Panc1 (cell line): ENCODE measurements at regions not wholly inside any gene's neighbourhood (a gene's known extent, or its start where the extent isn't known, plus 50 kb on each side); places are given as distances from the start of the nearest gene placed in this dataset.

ENCODE experiments used
- ATAC-seq: fragments of 200-7000 bp; cut with Tn5 transposase; 2 replicates; pipeline ENCODE4 v1.9.1; 2020; ENCODE audit warnings: mild to moderate bottlenecking, moderate library complexity
- BruUV-seq: library from RNA; stranded (reverse); fragments of 400-500 nt; replicated peaks from 2 replicates; lab custom pipeline; 2021; lab: Mats Ljungman, UMichigan
- CTCF ChIA-PET: fragments of 300-600 bp; sonication (Branson Sonifier 250); formaldehyde crosslinking; loops from one replicate; lab custom pipeline; 2022; ENCODE audit warnings: antibody characterized with exemption; lab: Charles Lee
- POLR2A ChIA-PET: fragments of 300-600 bp; sonication (Branson Sonifier 250); formaldehyde crosslinking; loops from one replicate; lab custom pipeline; 2022; ENCODE audit warnings: antibody characterized with exemption; lab: Charles Lee
- DNase-seq: peaks from one replicate; pipeline ENCODE4 v3.0.0-alpha.2; 2010; ENCODE audit warnings: low read depth, low spot score
- H3K27ac ChIP-seq: 2 replicates; pipeline ENCODE4 v1.5.1; 2011; ENCODE audit warnings: mild to moderate bottlenecking, low read length, inconsistent platforms
- H3K27me3 ChIP-seq: fragments of 200-500 bp; sonication (Bioruptor generic); 2 replicates; pipeline ENCODE4 v1.6.0; 2014; ENCODE audit warnings: low read length, inconsistent platforms; ENCODE audit not compliant: control insufficient read depth, insufficient read depth
- H3K36me3 ChIP-seq: fragments of 200-500 bp; sonication (Bioruptor generic); 2 replicates; pipeline ENCODE4 v1.5.1; 2014; ENCODE audit warnings: inconsistent platforms, mild to moderate bottlenecking, low read length, moderate library complexity; ENCODE audit not compliant: control insufficient read depth, insufficient read depth
- H3K4me1 ChIP-seq: 2 replicates; pipeline ENCODE4 v1.5.1; 2011; ENCODE audit warnings: inconsistent platforms, mild to moderate bottlenecking, low read length, moderate library complexity; ENCODE audit not compliant: control insufficient read depth, insufficient read depth
- H3K4me3 ChIP-seq, 2 experiments: 2 replicates each; pipeline ENCODE4 v1.5.1; 2011 to 2012; ENCODE audit warnings: low read depth in 2 of 2, low read length in 2 of 2, mild to moderate bottlenecking in 2 of 2, inconsistent platforms in 1 of 2, moderate library complexity in 1 of 2
- H3K9me3 ChIP-seq: fragments of 200-500 bp; sonication (Bioruptor generic); 2 replicates; pipeline ENCODE4 v1.5.1; 2014; ENCODE audit warnings: low read depth, mild to moderate bottlenecking, inconsistent platforms, low read length, moderate library complexity; ENCODE audit not compliant: control insufficient read depth, insufficient read depth
- POLR2AphosphoS5 ChIP-seq: IDR thresholded peaks from 2 replicates; pipeline ENCODE4 v1.6.1; 2012; ENCODE audit warnings: mild to moderate bottlenecking, low read depth, low read length, moderate library complexity
- SIN3A ChIP-seq: IDR thresholded peaks from 2 replicates; pipeline ENCODE4 v1.6.1; 2012; ENCODE audit warnings: low read depth, mild to moderate bottlenecking, low read length, moderate library complexity, borderline replicate concordance; ENCODE audit not compliant: insufficient read depth
- TCF7L2 ChIP-seq: IDR thresholded peaks from 2 replicates; pipeline ENCODE4 v1.6.1; 2011; ENCODE audit warnings: mild to moderate bottlenecking, low read depth, low read length, inconsistent platforms
- in situ Hi-C: cut with HindIII; loops from 2 replicates; pipeline ENCODE4 v1.10.0; 2016; ENCODE audit warnings: low sequenced_read_pairs, low pct_unique_long_range_greater_than_20kb
- intact Hi-C: fragments of 100-400 bp; cut with micrococcal nuclease; formaldehyde crosslinking; loops from one replicate; pipeline ENCODE4 v1.10.0; 2022; ENCODE audit not compliant: unreplicated experiment
- TF ChIP-seq, protein P1 (sequence below), 2 experiments: IDR thresholded peaks; 2 replicates each; pipeline ENCODE4 v1.6.1; 2011 to 2012; ENCODE audit warnings: low read depth in 2 of 2, control low read depth in 1 of 2, low read length in 1 of 2, mild to moderate bottlenecking in 1 of 2, moderate library complexity in 1 of 2; ENCODE audit not compliant: insufficient read depth in 1 of 2
- TF ChIP-seq, protein P2 (sequence below): fragments of 450-650 bp; IDR thresholded peaks from 2 replicates; pipeline ENCODE4 v1.5.1; 2017; ENCODE audit warnings: mild to moderate bottlenecking

DNA sequence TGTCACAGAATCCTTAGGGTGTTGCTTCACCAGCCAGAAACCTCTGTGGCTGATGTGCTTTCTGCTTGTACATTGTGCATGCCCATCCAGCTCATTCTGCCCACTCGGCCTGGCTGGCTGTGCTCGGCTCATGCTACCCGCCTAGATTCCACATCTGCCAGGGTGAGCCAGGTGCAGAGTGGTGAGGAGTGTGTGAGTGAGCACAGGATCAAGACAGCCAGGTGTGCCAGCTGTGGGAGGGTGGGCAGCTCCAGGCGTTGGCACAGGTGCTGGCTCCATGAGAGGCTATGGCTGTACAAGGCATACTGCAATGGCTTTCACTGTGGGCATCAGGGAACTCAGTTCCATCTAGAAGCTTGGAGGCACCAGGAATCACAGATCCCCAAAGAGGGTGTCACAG is 1321.8 kb upstream of the CRIM1 start:
- TF ChIP-seq TCF7L2 = no peak
- TF ChIP-seq, protein P1, sequence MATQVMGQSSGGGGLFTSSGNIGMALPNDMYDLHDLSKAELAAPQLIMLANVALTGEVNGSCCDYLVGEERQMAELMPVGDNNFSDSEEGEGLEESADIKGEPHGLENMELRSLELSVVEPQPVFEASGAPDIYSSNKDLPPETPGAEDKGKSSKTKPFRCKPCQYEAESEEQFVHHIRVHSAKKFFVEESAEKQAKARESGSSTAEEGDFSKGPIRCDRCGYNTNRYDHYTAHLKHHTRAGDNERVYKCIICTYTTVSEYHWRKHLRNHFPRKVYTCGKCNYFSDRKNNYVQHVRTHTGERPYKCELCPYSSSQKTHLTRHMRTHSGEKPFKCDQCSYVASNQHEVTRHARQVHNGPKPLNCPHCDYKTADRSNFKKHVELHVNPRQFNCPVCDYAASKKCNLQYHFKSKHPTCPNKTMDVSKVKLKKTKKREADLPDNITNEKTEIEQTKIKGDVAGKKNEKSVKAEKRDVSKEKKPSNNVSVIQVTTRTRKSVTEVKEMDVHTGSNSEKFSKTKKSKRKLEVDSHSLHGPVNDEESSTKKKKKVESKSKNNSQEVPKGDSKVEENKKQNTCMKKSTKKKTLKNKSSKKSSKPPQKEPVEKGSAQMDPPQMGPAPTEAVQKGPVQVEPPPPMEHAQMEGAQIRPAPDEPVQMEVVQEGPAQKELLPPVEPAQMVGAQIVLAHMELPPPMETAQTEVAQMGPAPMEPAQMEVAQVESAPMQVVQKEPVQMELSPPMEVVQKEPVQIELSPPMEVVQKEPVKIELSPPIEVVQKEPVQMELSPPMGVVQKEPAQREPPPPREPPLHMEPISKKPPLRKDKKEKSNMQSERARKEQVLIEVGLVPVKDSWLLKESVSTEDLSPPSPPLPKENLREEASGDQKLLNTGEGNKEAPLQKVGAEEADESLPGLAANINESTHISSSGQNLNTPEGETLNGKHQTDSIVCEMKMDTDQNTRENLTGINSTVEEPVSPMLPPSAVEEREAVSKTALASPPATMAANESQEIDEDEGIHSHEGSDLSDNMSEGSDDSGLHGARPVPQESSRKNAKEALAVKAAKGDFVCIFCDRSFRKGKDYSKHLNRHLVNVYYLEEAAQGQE (IDR thresholded peaks at IDR 0.05; ENCODE audit: insufficient read depth in 1 of 2, low read depth in 2 of 2, low read length in 1 of 2) = no peak
- no peak overlapping the region for H3K4me3 ChIP-seq
- ChIA-PET CTCF (no interaction called here), POLR2A (no interaction called here)
- H3K27me3 ChIP-seq = no peaks in the 10 kb centered on the region
- no TSS peak for BruUV-seq
- ATAC-seq = no peak
- H3K4me1 ChIP-seq = no peaks in the 10 kb centered on the region
- intact Hi-C loops = no loop called here
- DNase-seq = no peak
- in situ Hi-C loops = no loop called here
- H3K27ac ChIP-seq = no peak overlapping the region
- no peaks in the 10 kb centered on the region for H3K36me3 ChIP-seq
- no peaks in the 10 kb centered on the region; the same call in 1 of the 2 replicates for H3K9me3 ChIP-seq

GRCh38 chr2:35023545-35023944 is 1332.0 kb upstream of the CRIM1 start:
- Histone ChIP-seq H3K4me1 (no peaks in the 10 kb centered on the region), H3K4me3 (no peak overlapping the region), H3K27ac (no peak overlapping the region), H3K9me3 (no peaks in the 10 kb centered on the region), H3K27me3 (no peaks in the 10 kb centered on the region), H3K36me3 (no peaks in the 10 kb centered on the region)
- POLR2A ChIA-PET = no interaction called here
- no peak for DNase-seq
- TF ChIP-seq POLR2AphosphoS5 = no peak
- TF ChIP-seq, protein P1 (IDR thresholded peaks at IDR 0.05; ENCODE audit: insufficient read depth in 1 of 2, low read depth in 2 of 2, low read length in 1 of 2) = no peak
- TF ChIP-seq TCF7L2 = no peak
- no peak for TF ChIP-seq SIN3A
- TF ChIP-seq, protein P2, sequence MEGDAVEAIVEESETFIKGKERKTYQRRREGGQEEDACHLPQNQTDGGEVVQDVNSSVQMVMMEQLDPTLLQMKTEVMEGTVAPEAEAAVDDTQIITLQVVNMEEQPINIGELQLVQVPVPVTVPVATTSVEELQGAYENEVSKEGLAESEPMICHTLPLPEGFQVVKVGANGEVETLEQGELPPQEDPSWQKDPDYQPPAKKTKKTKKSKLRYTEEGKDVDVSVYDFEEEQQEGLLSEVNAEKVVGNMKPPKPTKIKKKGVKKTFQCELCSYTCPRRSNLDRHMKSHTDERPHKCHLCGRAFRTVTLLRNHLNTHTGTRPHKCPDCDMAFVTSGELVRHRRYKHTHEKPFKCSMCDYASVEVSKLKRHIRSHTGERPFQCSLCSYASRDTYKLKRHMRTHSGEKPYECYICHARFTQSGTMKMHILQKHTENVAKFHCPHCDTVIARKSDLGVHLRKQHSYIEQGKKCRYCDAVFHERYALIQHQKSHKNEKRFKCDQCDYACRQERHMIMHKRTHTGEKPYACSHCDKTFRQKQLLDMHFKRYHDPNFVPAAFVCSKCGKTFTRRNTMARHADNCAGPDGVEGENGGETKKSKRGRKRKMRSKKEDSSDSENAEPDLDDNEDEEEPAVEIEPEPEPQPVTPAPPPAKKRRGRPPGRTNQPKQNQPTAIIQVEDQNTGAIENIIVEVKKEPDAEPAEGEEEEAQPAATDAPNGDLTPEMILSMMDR = no peak
- in situ Hi-C loops (no loop called here), intact Hi-C loops (no loop called here)
- CTCF ChIA-PET = no interaction called here
- no peak for ATAC-seq
- BruUV-seq = no TSS peak
